ENCODE measurements at regions not wholly inside any gene's neighbourhood (a gene's known extent, or its start where the extent isn't known, plus 50 kb on each side); places are given as distances from the start of the nearest gene placed in this dataset.

DNA sequence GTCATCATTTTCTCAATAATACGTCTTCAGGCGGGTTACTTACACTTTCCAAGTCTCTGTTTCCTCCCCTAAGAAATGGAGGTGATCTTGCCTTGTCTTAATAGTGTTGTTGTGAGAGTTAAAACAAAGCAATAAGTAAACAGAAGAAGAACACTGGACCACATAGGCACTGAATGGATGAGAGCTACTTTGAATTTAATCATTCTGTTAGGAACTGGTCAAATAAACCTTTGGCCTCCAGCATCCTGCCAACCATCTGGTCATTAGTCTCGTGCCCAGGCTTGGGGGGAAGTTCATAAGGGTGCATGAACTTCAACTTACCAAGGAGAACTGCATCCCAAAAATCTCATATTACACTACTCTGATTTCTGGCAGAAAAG, 109.4 kb upstream of the C7orf33 start:
- Histone ChIP-seq H3K36me3 (ENCODE audit: control insufficient read depth in 2 of 2, insufficient read depth in 2 of 2, low read length in 1 of 2) (no peaks in the 10 kb centered on the region), H3K27me3 (replicated peaks in 1 of 2; ENCODE audit: control insufficient read depth in 2 of 2, insufficient read depth in 2 of 2, low read length in 1 of 2) (no peaks in the 10 kb centered on the region; a peak in 1 of 4 replicates), H3K4me3 (no peak overlapping the region), H3K9ac (ENCODE audit: control insufficient read depth, insufficient read depth, low read length) (no peak overlapping the region), H3K4me1 (ENCODE audit: control insufficient read depth, insufficient read depth, low read length) (no peaks in the 10 kb centered on the region), H2AFZ (ENCODE audit: control insufficient read depth, low read depth, low read length) (no peak overlapping the region; the same call in 1 of the 2 replicates), H3K27ac (ENCODE audit: control insufficient read depth, insufficient read depth) (no peak overlapping the region), H4K20me1 (ENCODE audit: control insufficient read depth, insufficient read depth) (no peaks in the 10 kb centered on the region), H3K79me2 (ENCODE audit: control insufficient read depth, insufficient read depth, low read length) (no peaks in the 10 kb centered on the region), H3K9me3 (replicated peaks; ENCODE audit: control insufficient read depth, insufficient read depth, low read length) (no peaks in the 10 kb centered on the region), H3K4me2 (ENCODE audit: control insufficient read depth, insufficient read depth) (no peak overlapping the region)
- ChIA-PET CTCF (interaction anchor here (1.1 kb wide), 1 partner anchor 217 kb away, joined by 5 read pairs; no protein-coding TSS in a partner anchor), POLR2A (no interaction called here), SMC1A (ENCODE audit: uncharacterized antibody, unreplicated experiment) (interaction anchor here (1.5 kb wide), 1 partner anchor 19 kb away, joined by 4 read pairs; no protein-coding TSS in a partner anchor), RAD21 (ENCODE audit: unreplicated experiment) (interaction anchor here (0.7 to 1.6 kb wide), 2 partner anchors 146 to 216 kb away, joined by 3 to 5 read pairs; no protein-coding TSS in a partner anchor)
- no peak for FAIRE-seq
- ATAC-seq: no peak
- no TSS peak for BruUV-seq (replicated peaks)
- intact Hi-C loops (cut with micrococcal nuclease; ENCODE audit: unreplicated experiment): no loop called here
- DNase-seq (ENCODE audit: low read depth, low spot score): no peak
- in situ Hi-C loops (cut with MboI): loop anchor here (25.0 kb wide), 1 partner anchor 219 kb away; no protein-coding TSS in a partner anchor
- TF ChIP-seq STAT1 (conservative IDR thresholded peaks at IDR 0.05) (no peak), RUNX3 (IDR thresholded peaks at IDR 0.05; ENCODE audit: low read length) (no peak), HDAC6 (IDR thresholded peaks at IDR 0.05; ENCODE audit: unreplicated experiment) (no peak), MXI1 (IDR thresholded peaks at IDR 0.05; ENCODE audit: low read depth, low read length) (no peak), ATF7 (IDR thresholded peaks at IDR 0.05; ENCODE audit: low read depth) (no peak), NFYB (IDR thresholded peaks at IDR 0.05; ENCODE audit: insufficient read depth, low read depth, low read length) (no peak), POLR2AphosphoS2 (IDR thresholded peaks at IDR 0.05; ENCODE audit: low read depth, low read length) (no peak), PAX8 (IDR thresholded peaks at IDR 0.05) (no peak)
- TF ChIP-seq, protein P1, sequence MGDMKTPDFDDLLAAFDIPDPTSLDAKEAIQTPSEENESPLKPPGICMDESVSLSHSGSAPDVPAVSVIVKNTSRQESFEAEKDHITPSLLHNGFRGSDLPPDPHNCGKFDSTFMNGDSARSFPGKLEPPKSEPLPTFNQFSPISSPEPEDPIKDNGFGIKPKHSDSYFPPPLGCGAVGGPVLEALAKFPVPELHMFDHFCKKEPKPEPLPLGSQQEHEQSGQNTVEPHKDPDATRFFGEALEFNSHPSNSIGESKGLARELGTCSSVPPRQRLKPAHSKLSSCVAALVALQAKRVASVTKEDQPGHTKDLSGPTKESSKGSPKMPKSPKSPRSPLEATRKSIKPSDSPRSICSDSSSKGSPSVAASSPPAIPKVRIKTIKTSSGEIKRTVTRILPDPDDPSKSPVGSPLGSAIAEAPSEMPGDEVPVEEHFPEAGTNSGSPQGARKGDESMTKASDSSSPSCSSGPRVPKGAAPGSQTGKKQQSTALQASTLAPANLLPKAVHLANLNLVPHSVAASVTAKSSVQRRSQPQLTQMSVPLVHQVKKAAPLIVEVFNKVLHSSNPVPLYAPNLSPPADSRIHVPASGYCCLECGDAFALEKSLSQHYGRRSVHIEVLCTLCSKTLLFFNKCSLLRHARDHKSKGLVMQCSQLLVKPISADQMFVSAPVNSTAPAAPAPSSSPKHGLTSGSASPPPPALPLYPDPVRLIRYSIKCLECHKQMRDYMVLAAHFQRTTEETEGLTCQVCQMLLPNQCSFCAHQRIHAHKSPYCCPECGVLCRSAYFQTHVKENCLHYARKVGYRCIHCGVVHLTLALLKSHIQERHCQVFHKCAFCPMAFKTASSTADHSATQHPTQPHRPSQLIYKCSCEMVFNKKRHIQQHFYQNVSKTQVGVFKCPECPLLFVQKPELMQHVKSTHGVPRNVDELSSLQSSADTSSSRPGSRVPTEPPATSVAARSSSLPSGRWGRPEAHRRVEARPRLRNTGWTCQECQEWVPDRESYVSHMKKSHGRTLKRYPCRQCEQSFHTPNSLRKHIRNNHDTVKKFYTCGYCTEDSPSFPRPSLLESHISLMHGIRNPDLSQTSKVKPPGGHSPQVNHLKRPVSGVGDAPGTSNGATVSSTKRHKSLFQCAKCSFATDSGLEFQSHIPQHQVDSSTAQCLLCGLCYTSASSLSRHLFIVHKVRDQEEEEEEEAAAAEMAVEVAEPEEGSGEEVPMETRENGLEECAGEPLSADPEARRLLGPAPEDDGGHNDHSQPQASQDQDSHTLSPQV (IDR thresholded peaks at IDR 0.05): no peak
- WGBS (ENCODE audit: insufficient coverage, insufficient replicate concordance, low lambda C conversion rate, missing lambda C conversion rate): 31% methylated on average over 3 of the region's 3 CpGs

All from GM12878 (cell line).